ENCODE measurements at regions not wholly inside any gene's neighbourhood (a gene's known extent, or its start where the extent isn't known, plus 50 kb on each side); places are given as distances from the start of the nearest gene placed in this dataset.
A peak's percentile ranks its signal among the peaks of the same experiment; 100 is the strongest.

- peak overlapping the region; percentile 55 for H3K27ac ChIP-seq
- TF ChIP-seq ZFX (IDR thresholded peaks at IDR 0.05) (no peak), CTCF (conservative IDR thresholded peaks at IDR 0.05) (no peak)
These were observed 245.8 kb downstream of the SOX11 start for GRCh38 chr2:5937851-5938565.

- TF ChIP-seq ZFX (IDR thresholded peaks at IDR 0.05) (no peak), CTCF (conservative IDR thresholded peaks at IDR 0.05) (no peak)
- peak overlapping the region; percentile 55 for H3K27ac ChIP-seq
These were observed 246.3 kb downstream of the SOX11 start for GRCh38 chr2:5938566-5938896.

GRCh38 chr2:5939553-5939952, 247.4 kb downstream of the SOX11 start:
- no peak overlapping the region for H3K27ac ChIP-seq
- TF ChIP-seq ZFX (IDR thresholded peaks at IDR 0.05) (no peak), CTCF (conservative IDR thresholded peaks at IDR 0.05) (no peak)

- no peak for TF ChIP-seq ZFX (IDR thresholded peaks at IDR 0.05)
- no peak for TF ChIP-seq CTCF (conservative IDR thresholded peaks at IDR 0.05)
- H3K27ac ChIP-seq = no peak overlapping the region
These were observed 248.7 kb downstream of the SOX11 start for GRCh38 chr2:5940596-5941535.

GRCh38 chr2:5942204-5942603, 250.0 kb downstream of the SOX11 start:
- no peak overlapping the region for H3K27ac ChIP-seq
- no peak for TF ChIP-seq ZFX (IDR thresholded peaks at IDR 0.05)
- no peak for TF ChIP-seq CTCF (conservative IDR thresholded peaks at IDR 0.05)

- TF ChIP-seq CTCF (conservative IDR thresholded peaks at IDR 0.05) (no peak), ZFX (IDR thresholded peaks at IDR 0.05) (no peak)
- no peak overlapping the region for H3K27ac ChIP-seq
These were observed 253.6 kb downstream of the SOX11 start for GRCh38 chr2:5945742-5946141.
